KMS-11 (cell line): ENCODE measurements at regions not wholly inside any gene's neighbourhood (a gene's known extent, or its start where the extent isn't known, plus 50 kb on each side); places are given as distances from the start of the nearest gene placed in this dataset.
"Not testable (repeated sequence)": the region's sequence is repeated elsewhere in the genome, so short reads cannot be mapped to it uniquely, and the experiment has no call there.

Experiments
- H2AFZ ChIP-seq: fragments of 200-600 bp; sonication (generic); 2 replicates; pipeline ENCODE4 v1.6.1; 2016; ENCODE audit warnings: antibody characterized with exemption, mixed run types, low read depth
- H3K27ac ChIP-seq: fragments of 200-600 bp; sonication (generic); 2 replicates; pipeline ENCODE4 v1.6.1; 2016; ENCODE audit warnings: mild to moderate bottlenecking, mixed run types
- H3K27me3 ChIP-seq: fragments of 200-600 bp; sonication (generic); 2 replicates; pipeline ENCODE4 v1.6.1; 2017; ENCODE audit warnings: mild to moderate bottlenecking, low read depth, mixed run types, moderate library complexity; ENCODE audit not compliant: insufficient read depth
- H3K36me3 ChIP-seq: fragments of 200-600 bp; sonication (generic); 2 replicates; pipeline ENCODE4 v1.6.1; 2017; ENCODE audit warnings: mild to moderate bottlenecking, mixed run types; ENCODE audit not compliant: insufficient read depth
- H3K4me1 ChIP-seq: fragments of 200-600 bp; sonication (generic); 2 replicates; pipeline ENCODE4 v1.6.1; 2016; ENCODE audit warnings: mild to moderate bottlenecking, low read depth, mixed run types; ENCODE audit not compliant: poor library complexity, severe bottlenecking
- H3K4me2 ChIP-seq: fragments of 200-600 bp; sonication (generic); 2 replicates; pipeline ENCODE4 v1.7.0; 2016; ENCODE audit warnings: mild to moderate bottlenecking, mixed run types
- H3K4me3 ChIP-seq: fragments of 200-600 bp; sonication (generic); IDR thresholded peaks from 2 replicates; pipeline ENCODE4 v1.6.1; 2017; ENCODE audit warnings: low read depth, low read length, mixed read lengths; ENCODE audit not compliant: insufficient read depth
- H3K79me2 ChIP-seq: fragments of 200-600 bp; sonication (generic); 2 replicates; pipeline ENCODE4 v1.6.1; 2016; ENCODE audit warnings: low read depth, mixed run types; ENCODE audit not compliant: insufficient read depth
- H3K9ac ChIP-seq: fragments of 200-600 bp; sonication (generic); 2 replicates; pipeline ENCODE4 v1.6.1; 2016; ENCODE audit warnings: mild to moderate bottlenecking, mixed run types
- H4K20me1 ChIP-seq: fragments of 200-600 bp; sonication (generic); 2 replicates; pipeline ENCODE4 v1.6.1; 2016; ENCODE audit warnings: mild to moderate bottlenecking, mixed run types; ENCODE audit not compliant: insufficient read depth
- TF ChIP-seq, protein P1 (sequence below): fragments of 200-600 bp; sonication (generic); conservative IDR thresholded peaks from 2 replicates; pipeline ENCODE4 v1.6.1; 2017; ENCODE audit warnings: low read depth, mild to moderate bottlenecking, antibody characterized with exemption, low read length, moderate library complexity, mixed read lengths

DNA sequence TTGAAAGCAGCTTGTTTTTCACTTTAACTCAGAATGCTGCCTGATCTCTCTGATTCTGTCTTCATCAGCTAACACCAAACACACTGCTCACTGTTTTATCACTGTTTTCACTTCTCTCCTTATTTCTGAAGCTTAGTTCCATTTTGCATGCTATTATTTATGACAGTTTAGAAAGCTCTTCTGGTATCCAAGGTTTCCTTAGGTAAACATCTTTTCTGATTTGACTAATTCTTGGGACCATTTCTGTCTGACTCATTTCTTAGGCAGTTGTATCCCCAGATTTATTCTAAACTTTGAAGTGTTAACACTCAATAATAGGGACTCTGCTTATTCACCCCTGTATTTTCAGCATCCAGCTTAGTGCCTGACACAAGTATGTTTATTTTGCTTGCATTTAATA is 167.7 kb downstream of the BCHE start:
- Histone ChIP-seq H4K20me1 (no peaks in the 10 kb centered on the region), H3K27ac (peak overlapping the region; percentile 56), H3K79me2 (no peaks in the 10 kb centered on the region), H3K4me1 (peaks cover 45% of the 10 kb centered on the region), H3K36me3 (no peaks in the 10 kb centered on the region), H3K4me3 (no peak overlapping the region), H2AFZ (0 out of 2 replicates have a peak overlapping the region, but pooled peaks have one; percentile 23), H3K27me3 (no peaks in the 10 kb centered on the region), H3K4me2 (peak overlapping the region; percentile 17), H3K9ac (no peak overlapping the region)
- TF ChIP-seq, protein P1, sequence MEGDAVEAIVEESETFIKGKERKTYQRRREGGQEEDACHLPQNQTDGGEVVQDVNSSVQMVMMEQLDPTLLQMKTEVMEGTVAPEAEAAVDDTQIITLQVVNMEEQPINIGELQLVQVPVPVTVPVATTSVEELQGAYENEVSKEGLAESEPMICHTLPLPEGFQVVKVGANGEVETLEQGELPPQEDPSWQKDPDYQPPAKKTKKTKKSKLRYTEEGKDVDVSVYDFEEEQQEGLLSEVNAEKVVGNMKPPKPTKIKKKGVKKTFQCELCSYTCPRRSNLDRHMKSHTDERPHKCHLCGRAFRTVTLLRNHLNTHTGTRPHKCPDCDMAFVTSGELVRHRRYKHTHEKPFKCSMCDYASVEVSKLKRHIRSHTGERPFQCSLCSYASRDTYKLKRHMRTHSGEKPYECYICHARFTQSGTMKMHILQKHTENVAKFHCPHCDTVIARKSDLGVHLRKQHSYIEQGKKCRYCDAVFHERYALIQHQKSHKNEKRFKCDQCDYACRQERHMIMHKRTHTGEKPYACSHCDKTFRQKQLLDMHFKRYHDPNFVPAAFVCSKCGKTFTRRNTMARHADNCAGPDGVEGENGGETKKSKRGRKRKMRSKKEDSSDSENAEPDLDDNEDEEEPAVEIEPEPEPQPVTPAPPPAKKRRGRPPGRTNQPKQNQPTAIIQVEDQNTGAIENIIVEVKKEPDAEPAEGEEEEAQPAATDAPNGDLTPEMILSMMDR: no peak

- Histone ChIP-seq H2AFZ (0 out of 2 replicates have a peak overlapping the region, but pooled peaks have one; percentile 0), H3K27me3 (no peaks in the 10 kb centered on the region), H3K27ac (peak overlapping the region; percentile 10; the same call in 1 of the 2 replicates), H4K20me1 (no peaks in the 10 kb centered on the region), H3K4me2 (peak overlapping the region; percentile 27), H3K36me3 (no peaks in the 10 kb centered on the region), H3K4me1 (peaks cover 45% of the 10 kb centered on the region), H3K79me2 (no peaks in the 10 kb centered on the region), H3K4me3 (no peak overlapping the region), H3K9ac (no peak overlapping the region)
- TF ChIP-seq, protein P1: no peak
These were observed 169.5 kb downstream of the BCHE start for GRCh38 chr3:165667676-165668075.

DNA sequence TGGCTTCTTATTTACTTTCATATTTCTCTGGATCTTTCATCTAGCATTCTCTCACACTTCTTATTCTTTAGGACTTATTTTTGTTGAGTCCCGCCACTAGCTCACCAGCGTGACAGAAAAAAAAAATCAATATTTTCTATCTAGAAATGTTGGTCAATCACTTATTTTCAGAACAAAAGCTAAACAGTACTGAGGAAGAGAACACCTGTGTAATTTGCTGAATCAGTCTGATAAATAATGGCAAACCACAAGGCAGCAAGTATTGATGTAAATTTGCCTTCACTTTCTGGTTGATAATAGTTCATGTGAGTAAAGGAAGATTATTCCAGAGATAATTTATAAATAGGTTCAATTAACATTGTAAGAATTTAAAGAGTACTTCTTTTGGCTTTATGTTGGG is 179.2 kb downstream of the BCHE start:
- H3K4me3 ChIP-seq: peak overlapping the region; percentile 64
- H4K20me1 ChIP-seq: no peaks in the 10 kb centered on the region
- TF ChIP-seq, protein P1: no peak
- peak overlapping the region; percentile 70; the same call in 1 of the 2 replicates for H2AFZ ChIP-seq
- peak overlapping the region; percentile 88 for H3K4me2 ChIP-seq
- no peaks in the 10 kb centered on the region for H3K79me2 ChIP-seq
- peak overlapping the region; percentile 83 for H3K27ac ChIP-seq
- H3K27me3 ChIP-seq: no peaks in the 10 kb centered on the region
- no peaks in the 10 kb centered on the region for H3K36me3 ChIP-seq
- peaks cover 55% of the 10 kb centered on the region for H3K4me1 ChIP-seq
- peak overlapping the region; percentile 42; the same call in 1 of the 2 replicates for H3K9ac ChIP-seq

- Histone ChIP-seq H3K27ac (no peak overlapping the region), H3K27me3 (no peaks in the 10 kb centered on the region), H2AFZ (no peak overlapping the region), H3K4me1 (peaks cover 18% of the 10 kb centered on the region), H4K20me1 (no peaks in the 10 kb centered on the region), H3K9ac (no peak overlapping the region), H3K79me2 (no peaks in the 10 kb centered on the region), H3K4me2 (no peak overlapping the region), H3K4me3 (no peak overlapping the region), H3K36me3 (no peaks in the 10 kb centered on the region)
- TF ChIP-seq, protein P1: no peak
These were observed 184.0 kb downstream of the BCHE start for GRCh38 chr3:165653130-165653778.

DNA sequence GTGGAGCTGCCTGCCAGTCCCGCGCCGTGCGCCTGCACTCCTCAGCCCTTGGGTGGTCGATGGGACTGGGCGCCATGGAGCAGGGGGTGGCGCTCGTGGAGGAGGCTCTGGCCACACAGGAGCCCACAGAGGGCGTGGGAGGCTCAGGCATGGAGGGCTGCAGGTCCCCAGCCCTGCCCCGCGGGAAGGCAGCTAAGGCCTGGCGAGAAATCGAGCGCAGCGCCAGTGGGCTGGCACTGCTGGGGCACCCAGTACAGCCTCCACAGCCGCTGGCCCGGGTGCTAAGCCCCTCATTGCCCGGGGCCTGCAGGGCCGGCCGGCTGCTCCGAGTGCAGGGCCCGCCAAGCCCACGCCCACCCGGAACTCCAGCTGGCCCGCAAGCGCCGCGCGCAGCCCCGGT is 187.9 kb downstream of the BCHE start:
- H2AFZ ChIP-seq, H3K4me1 ChIP-seq, H3K27ac ChIP-seq, H4K20me1 ChIP-seq, H3K9ac ChIP-seq, H3K36me3 ChIP-seq, H3K79me2 ChIP-seq, H3K4me3 ChIP-seq, H3K27me3 ChIP-seq, H3K4me2 ChIP-seq: not testable (repeated sequence)
